ENCODE measurements at regions not wholly inside any gene's neighbourhood (a gene's known extent, or its start where the extent isn't known, plus 50 kb on each side); places are given as distances from the start of the nearest gene placed in this dataset.

DNA sequence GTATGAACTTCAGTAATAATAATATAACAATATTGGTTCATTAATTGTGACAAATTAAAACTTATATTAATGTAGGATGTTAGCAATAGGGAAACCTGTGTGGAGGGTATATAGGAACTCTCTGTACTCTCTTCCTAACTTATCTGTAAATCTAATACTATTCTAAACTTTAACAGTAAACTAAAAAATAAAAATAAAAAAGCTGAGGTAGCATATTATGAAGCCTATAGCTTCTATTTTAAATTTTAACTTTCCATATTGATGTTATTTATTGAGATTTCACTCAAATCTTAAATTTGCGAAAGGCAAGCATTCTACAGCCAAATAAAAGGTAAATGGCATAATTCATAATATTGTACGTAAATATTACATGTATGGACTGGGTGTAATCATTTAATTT, 326.4 kb downstream of the MEI4 start:
- no peak for DNase-seq (ENCODE audit: low spot score)
- Histone ChIP-seq H3K4me3 (ENCODE audit: low read depth, low read length, poor library complexity, severe bottlenecking) (no peak overlapping the region), H3K9me3 (ENCODE audit: low read depth, low read length, poor library complexity, severe bottlenecking) (peaks cover 31% of the 10 kb centered on the region), H3K36me3 (ENCODE audit: insufficient read depth, low read length, poor library complexity, severe bottlenecking) (no peaks in the 10 kb centered on the region), H3K4me1 (ENCODE audit: insufficient read depth, low read length, poor library complexity, severe bottlenecking) (no peaks in the 10 kb centered on the region), H3K27ac (ENCODE audit: low read depth, low read length, poor library complexity, severe bottlenecking) (no peak overlapping the region), H3K27me3 (replicated peaks; ENCODE audit: insufficient read depth, low read depth, low read length, poor library complexity) (no peaks in the 10 kb centered on the region)
- no TSS peak for BruUV-seq (replicated peaks)
- ChIA-PET CTCF (no interaction called here), POLR2A (ENCODE audit: low non-redundant PET) (no interaction called here)
- TF ChIP-seq, protein P1, sequence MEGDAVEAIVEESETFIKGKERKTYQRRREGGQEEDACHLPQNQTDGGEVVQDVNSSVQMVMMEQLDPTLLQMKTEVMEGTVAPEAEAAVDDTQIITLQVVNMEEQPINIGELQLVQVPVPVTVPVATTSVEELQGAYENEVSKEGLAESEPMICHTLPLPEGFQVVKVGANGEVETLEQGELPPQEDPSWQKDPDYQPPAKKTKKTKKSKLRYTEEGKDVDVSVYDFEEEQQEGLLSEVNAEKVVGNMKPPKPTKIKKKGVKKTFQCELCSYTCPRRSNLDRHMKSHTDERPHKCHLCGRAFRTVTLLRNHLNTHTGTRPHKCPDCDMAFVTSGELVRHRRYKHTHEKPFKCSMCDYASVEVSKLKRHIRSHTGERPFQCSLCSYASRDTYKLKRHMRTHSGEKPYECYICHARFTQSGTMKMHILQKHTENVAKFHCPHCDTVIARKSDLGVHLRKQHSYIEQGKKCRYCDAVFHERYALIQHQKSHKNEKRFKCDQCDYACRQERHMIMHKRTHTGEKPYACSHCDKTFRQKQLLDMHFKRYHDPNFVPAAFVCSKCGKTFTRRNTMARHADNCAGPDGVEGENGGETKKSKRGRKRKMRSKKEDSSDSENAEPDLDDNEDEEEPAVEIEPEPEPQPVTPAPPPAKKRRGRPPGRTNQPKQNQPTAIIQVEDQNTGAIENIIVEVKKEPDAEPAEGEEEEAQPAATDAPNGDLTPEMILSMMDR (conservative IDR thresholded peaks at IDR 0.05; ENCODE audit: low read depth, low read length), result no peak
- TF ChIP-seq EZH2 (IDR thresholded peaks at IDR 0.05; ENCODE audit: borderline replicate concordance, low read depth, low read length, poor library complexity, severe bottlenecking), result no peak
- intact Hi-C loops (cut with micrococcal nuclease; ENCODE audit: unreplicated experiment), result no loop called here

DNA sequence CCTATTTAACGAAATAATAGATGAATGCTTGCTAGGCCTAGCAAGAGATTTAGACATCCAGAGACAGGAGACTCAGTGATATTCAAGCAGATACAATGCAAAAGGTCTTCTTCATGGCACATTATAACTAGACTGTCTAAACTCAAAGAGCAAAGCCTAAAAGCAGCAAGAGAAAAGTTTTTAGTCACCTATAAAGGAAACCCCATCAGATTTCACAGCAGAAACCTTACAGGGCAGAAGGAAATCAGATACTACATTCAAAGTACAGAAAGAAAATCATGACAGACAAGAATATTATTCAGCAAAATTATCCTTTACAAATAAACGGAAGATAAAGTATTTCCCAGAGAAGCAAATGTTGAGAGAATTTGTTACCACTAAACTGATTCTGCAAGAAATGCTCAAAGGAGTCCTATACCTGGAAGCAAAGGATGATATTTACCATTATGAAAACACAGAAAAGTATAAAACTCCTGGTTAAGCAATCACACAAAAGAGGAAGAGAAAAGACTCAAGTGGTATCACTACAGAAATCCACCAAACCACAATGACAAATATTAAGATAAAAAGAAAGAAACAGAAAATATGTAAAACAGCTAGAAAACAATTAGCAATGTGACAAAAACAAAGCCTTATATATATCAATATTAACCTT, 333.7 kb downstream of the MEI4 start:
- H3K9me3 ChIP-seq (ENCODE audit: low read depth, low read length, poor library complexity, severe bottlenecking), result peaks cover 41% of the 10 kb centered on the region
- H3K27ac ChIP-seq (ENCODE audit: low read depth, low read length, poor library complexity, severe bottlenecking), result no peak overlapping the region
- no peak for DNase-seq (ENCODE audit: low spot score)
- no TSS peak for BruUV-seq (replicated peaks)
- H3K27me3 ChIP-seq (replicated peaks; ENCODE audit: insufficient read depth, low read depth, low read length, poor library complexity), result no peaks in the 10 kb centered on the region
- POLR2A ChIA-PET (ENCODE audit: low non-redundant PET), result no interaction called here
- no peaks in the 10 kb centered on the region for H3K36me3 ChIP-seq (ENCODE audit: insufficient read depth, low read length, poor library complexity, severe bottlenecking)
- no peaks in the 10 kb centered on the region for H3K4me1 ChIP-seq (ENCODE audit: insufficient read depth, low read length, poor library complexity, severe bottlenecking)
- TF ChIP-seq, protein P1 (conservative IDR thresholded peaks at IDR 0.05; ENCODE audit: low read depth, low read length), result no peak
- no peak for TF ChIP-seq EZH2 (IDR thresholded peaks at IDR 0.05; ENCODE audit: borderline replicate concordance, low read depth, low read length, poor library complexity, severe bottlenecking)
- CTCF ChIA-PET, result no interaction called here
- no peak overlapping the region for H3K4me3 ChIP-seq (ENCODE audit: low read depth, low read length, poor library complexity, severe bottlenecking)
- intact Hi-C loops (cut with micrococcal nuclease; ENCODE audit: unreplicated experiment), result no loop called here

DNA sequence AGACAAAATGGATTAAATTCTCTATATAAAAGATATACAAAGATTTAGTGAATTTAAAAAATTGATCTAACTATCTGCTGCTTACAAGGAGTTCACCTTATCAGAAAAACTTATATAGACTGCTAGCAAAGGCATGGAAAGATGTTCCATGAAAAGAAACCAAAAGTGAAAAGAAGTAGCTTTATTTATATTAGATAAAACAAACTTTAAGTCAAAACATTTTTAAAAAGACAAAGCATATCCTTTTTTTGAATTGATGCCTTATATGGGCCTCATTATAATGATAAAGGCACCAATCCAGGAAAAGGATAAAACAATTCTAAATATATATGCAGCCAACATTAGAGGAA, 334.2 kb downstream of the MEI4 start:
- peaks cover 41% of the 10 kb centered on the region for H3K9me3 ChIP-seq (ENCODE audit: low read depth, low read length, poor library complexity, severe bottlenecking)
- no peaks in the 10 kb centered on the region for H3K4me1 ChIP-seq (ENCODE audit: insufficient read depth, low read length, poor library complexity, severe bottlenecking)
- POLR2A ChIA-PET (ENCODE audit: low non-redundant PET), result no interaction called here
- no peak overlapping the region for H3K27ac ChIP-seq (ENCODE audit: low read depth, low read length, poor library complexity, severe bottlenecking)
- no peaks in the 10 kb centered on the region for H3K27me3 ChIP-seq (replicated peaks; ENCODE audit: insufficient read depth, low read depth, low read length, poor library complexity)
- intact Hi-C loops (cut with micrococcal nuclease; ENCODE audit: unreplicated experiment), result no loop called here
- no TSS peak for BruUV-seq (replicated peaks)
- H3K36me3 ChIP-seq (ENCODE audit: insufficient read depth, low read length, poor library complexity, severe bottlenecking), result no peaks in the 10 kb centered on the region
- DNase-seq (ENCODE audit: low spot score), result no peak
- TF ChIP-seq EZH2 (IDR thresholded peaks at IDR 0.05; ENCODE audit: borderline replicate concordance, low read depth, low read length, poor library complexity, severe bottlenecking), result no peak
- TF ChIP-seq, protein P1 (conservative IDR thresholded peaks at IDR 0.05; ENCODE audit: low read depth, low read length), result no peak
- CTCF ChIA-PET, result no interaction called here
- H3K4me3 ChIP-seq (ENCODE audit: low read depth, low read length, poor library complexity, severe bottlenecking), result no peak overlapping the region
